ENCODE measurements at regions not wholly inside any gene's neighbourhood (a gene's known extent, or its start where the extent isn't known, plus 50 kb on each side); places are given as distances from the start of the nearest gene placed in this dataset.
"Not testable (repeated sequence)": the region's sequence is repeated elsewhere in the genome, so short reads cannot be mapped to it uniquely, and the experiment has no call there.

- no peak for TF ChIP-seq CTCF (IDR thresholded peaks at IDR 0.05)
- H3K36me3 ChIP-seq (ENCODE audit: low read depth): no peaks in the 10 kb centered on the region
- H3K4me3 ChIP-seq: no peak overlapping the region
- intact Hi-C loops (cut with DNase I, micrococcal nuclease): no loop called here
- DNase-seq (no peak), ATAC-seq (no peak)
- H3K4me1 ChIP-seq (ENCODE audit: low read depth): no peaks in the 10 kb centered on the region
- H3K9me3 ChIP-seq: no peaks in the 10 kb centered on the region
Measured at GRCh38 chr13:66237411-66238062, 992.6 kb downstream of the PCDH9 start.

GRCh38 chr13:66234159-66234558 is 996.0 kb downstream of the PCDH9 start:
- no peak for ATAC-seq
- DNase-seq: no peak
- H3K36me3 ChIP-seq (ENCODE audit: low read depth): no peaks in the 10 kb centered on the region
- no peaks in the 10 kb centered on the region for H3K4me1 ChIP-seq (ENCODE audit: low read depth)
- no peak for TF ChIP-seq CTCF (IDR thresholded peaks at IDR 0.05)
- intact Hi-C loops (cut with DNase I, micrococcal nuclease): no loop called here
- H3K9me3 ChIP-seq: no peaks in the 10 kb centered on the region
- no peak overlapping the region for H3K4me3 ChIP-seq

GRCh38 chr13:66231958-66232357 is 998.2 kb downstream of the PCDH9 start:
- intact Hi-C loops (cut with DNase I, micrococcal nuclease); H3K36me3 ChIP-seq (ENCODE audit: low read depth); ATAC-seq; DNase-seq; H3K9me3 ChIP-seq; H3K4me3 ChIP-seq; H3K4me1 ChIP-seq (ENCODE audit: low read depth): not testable (repeated sequence)

- no peaks in the 10 kb centered on the region for H3K9me3 ChIP-seq
- no peaks in the 10 kb centered on the region for H3K4me1 ChIP-seq (ENCODE audit: low read depth)
- intact Hi-C loops (cut with DNase I, micrococcal nuclease): no loop called here
- no peak for DNase-seq
- no peak overlapping the region for H3K4me3 ChIP-seq
- H3K36me3 ChIP-seq (ENCODE audit: low read depth): no peaks in the 10 kb centered on the region
- TF ChIP-seq CTCF (IDR thresholded peaks at IDR 0.05): no peak
- ATAC-seq: no peak
Measured at GRCh38 chr13:66225072-66225471, 1005.1 kb downstream of the PCDH9 start.

GRCh38 chr13:66224663-66225062 is 1005.5 kb downstream of the PCDH9 start:
- TF ChIP-seq CTCF (IDR thresholded peaks at IDR 0.05): no peak
- H3K36me3 ChIP-seq (ENCODE audit: low read depth): no peaks in the 10 kb centered on the region
- H3K9me3 ChIP-seq: no peaks in the 10 kb centered on the region
- DNase-seq (no peak), ATAC-seq (no peak)
- intact Hi-C loops (cut with DNase I, micrococcal nuclease): no loop called here
- no peaks in the 10 kb centered on the region for H3K4me1 ChIP-seq (ENCODE audit: low read depth)
- H3K4me3 ChIP-seq: no peak overlapping the region

- no peaks in the 10 kb centered on the region for H3K36me3 ChIP-seq (ENCODE audit: low read depth)
- H3K4me1 ChIP-seq (ENCODE audit: low read depth): no peaks in the 10 kb centered on the region
- H3K9me3 ChIP-seq: no peaks in the 10 kb centered on the region
- no peak overlapping the region for H3K4me3 ChIP-seq
- no peak for DNase-seq
- TF ChIP-seq CTCF (IDR thresholded peaks at IDR 0.05): no peak
- no peak for ATAC-seq
- intact Hi-C loops (cut with DNase I, micrococcal nuclease): no loop called here
Measured at GRCh38 chr13:66222926-66223325, 1007.2 kb downstream of the PCDH9 start.

All from mucosa of descending colon (tissue), 3 donors.